Neural progenitor cell (in vitro differentiated cells): ENCODE measurements at regions not wholly inside any gene's neighbourhood (a gene's known extent, or its start where the extent isn't known, plus 50 kb on each side); places are given as distances from the start of the nearest gene placed in this dataset.

Experiments used
- CTCF ChIP-seq: fragments of 200-600 bp; sonication (generic); IDR thresholded peaks from 2 replicates; pipeline ENCODE4 v1.5.1; 2017; ENCODE audit warnings: antibody characterized with exemption, mild to moderate bottlenecking
- EZH2 ChIP-seq: fragments of 200-600 bp; sonication (generic); IDR thresholded peaks from 2 replicates; pipeline ENCODE4 v1.6.1; 2017; ENCODE audit warnings: antibody characterized with exemption, mild to moderate bottlenecking, moderate library complexity

GRCh38 chr3:135807879-135808278 lies 157.6 kb upstream of the PPP2R3A start:
- TF ChIP-seq EZH2 (no peak), CTCF (no peak)
